GM12878 (cell line): ENCODE measurements at regions not wholly inside any gene's neighbourhood (a gene's known extent, or its start where the extent isn't known, plus 50 kb on each side); places are given as distances from the start of the nearest gene placed in this dataset.

Experiments
- ATAC-seq: fragments of 200-7000 bp; cut with Tn5 transposase; 3 replicates; pipeline ENCODE4 v1.9.1; 2020; ENCODE audit warnings: mild to moderate bottlenecking, moderate library complexity
- BruUV-seq: library from RNA; stranded (reverse); fragments of 400-500 nt; replicated peaks from 2 replicates; lab custom pipeline; 2021; lab: Mats Ljungman, UMichigan
- CTCF ChIA-PET: fragments of 300-600 bp; sonication (Branson Sonifier 250); formaldehyde crosslinking; extraction: SDS; loops from one replicate; lab custom pipeline; 2021; ENCODE audit warnings: inconsistent platforms; lab: Yijun Ruan, JAX
- POLR2A ChIA-PET: fragments of 350-600 bp; formaldehyde crosslinking; extraction: SDS; loops from one replicate; lab custom pipeline; 2021; ENCODE audit warnings: inconsistent platforms; lab: Charles Lee
- RAD21 ChIA-PET: fragments of 300-600 bp; sonication (Branson Sonifier 250); formaldehyde crosslinking; loops from one replicate; lab custom pipeline; 2023; ENCODE audit warnings: antibody characterized with exemption; ENCODE audit not compliant: unreplicated experiment; lab: Charles Lee
- SMC1A ChIA-PET: fragments of 300-600 bp; sonication (Branson Sonifier 250); formaldehyde crosslinking; loops from one replicate; lab custom pipeline; 2023; ENCODE audit not compliant: unreplicated experiment, uncharacterized antibody; lab: Charles Lee
- DNase-seq: peaks from one replicate; pipeline ENCODE4 v3.0.0-alpha.2; 2011; ENCODE audit warnings: low read depth, low spot score
- FAIRE-seq: peaks from 3 replicates; lab custom pipeline; 2011; peaks lifted over from hg19 to GRCh38; lab: Jason Lieb, UNC
- H2AFZ ChIP-seq: 2 replicates; pipeline ENCODE4 v1.6.0; 2011; ENCODE audit warnings: low read depth, low read length, control low read depth; ENCODE audit not compliant: control insufficient read depth
- H3K27ac ChIP-seq: 2 replicates; pipeline ENCODE4 v1.5.1; 2011; ENCODE audit warnings: control low read depth; ENCODE audit not compliant: control insufficient read depth, insufficient read depth
- H3K27me3 ChIP-seq, 2 experiments: replicated peaks in 1 of 2; 2 replicates each; pipeline versions ENCODE4 v1.6.0 to v1.6.1; 2011; ENCODE audit warnings: low read length in 1 of 2; ENCODE audit not compliant: control insufficient read depth in 2 of 2, insufficient read depth in 2 of 2
- H3K36me3 ChIP-seq, 2 experiments: 2 replicates each; pipeline ENCODE4 v1.5.1; 2011; ENCODE audit warnings: low read length in 1 of 2; ENCODE audit not compliant: control insufficient read depth in 2 of 2, insufficient read depth in 2 of 2
- H3K4me1 ChIP-seq: 2 replicates; pipeline ENCODE4 v1.6.1; 2011; ENCODE audit warnings: mild to moderate bottlenecking, low read length, moderate library complexity, mixed read lengths; ENCODE audit not compliant: control insufficient read depth, insufficient read depth
- H3K4me2 ChIP-seq: 2 replicates; pipeline ENCODE4 v1.6.0; 2011; ENCODE audit warnings: control low read depth; ENCODE audit not compliant: control insufficient read depth, insufficient read depth
- H3K4me3 ChIP-seq: fragments of 200-600 bp; sonication (generic); 2 replicates; pipeline ENCODE4 v1.5.1; 2016
- H3K79me2 ChIP-seq: 2 replicates; pipeline ENCODE4 v1.6.0; 2011; ENCODE audit warnings: low read length; ENCODE audit not compliant: control insufficient read depth, insufficient read depth
- H3K9ac ChIP-seq: 2 replicates; pipeline ENCODE4 v1.8.0; 2011; ENCODE audit warnings: low read length, control low read depth, mixed read lengths; ENCODE audit not compliant: control insufficient read depth, insufficient read depth
- H3K9me3 ChIP-seq: replicated peaks from 3 replicates; pipeline ENCODE4 v1.5.1; 2011; ENCODE audit warnings: mild to moderate bottlenecking, low read length; ENCODE audit not compliant: control insufficient read depth, insufficient read depth
- H4K20me1 ChIP-seq: 2 replicates; pipeline ENCODE4 v1.6.0; 2011; ENCODE audit not compliant: control insufficient read depth, insufficient read depth
- CUX1 ChIP-seq: IDR thresholded peaks from 2 replicates; pipeline ENCODE4 v1.6.1; 2012; ENCODE audit warnings: improper control_type of control experiment, low read depth, low read length; ENCODE audit not compliant: insufficient replicate concordance
- NR2C1 ChIP-seq: fragments of 450-650 bp; IDR thresholded peaks from 2 replicates; pipeline ENCODE4 v1.6.1; 2017; ENCODE audit warnings: antibody characterized with exemption, mild to moderate bottlenecking, moderate library complexity
- SMARCA5 ChIP-seq: fragments of 450-650 bp; IDR thresholded peaks from 2 replicates; pipeline ENCODE4 v1.6.1; 2017; ENCODE audit warnings: mild to moderate bottlenecking
- TAF1 ChIP-seq: IDR thresholded peaks from 2 replicates; pipeline ENCODE4 v1.6.1; 2011; ENCODE audit warnings: mild to moderate bottlenecking, low read depth, low read length, borderline replicate concordance
- ZNF384 ChIP-seq: IDR thresholded peaks from 2 replicates; pipeline ENCODE4 v1.6.1; 2012; ENCODE audit warnings: low read depth, mild to moderate bottlenecking, low read length, improper control_type of control experiment, borderline replicate concordance
- in situ Hi-C: fragments of 300-500 bp; cut with MboI; formaldehyde crosslinking; loops from 9 replicates; pipeline ENCODE4 v1.14.3; 2018; ENCODE audit warnings: mixed read lengths
- intact Hi-C: fragments of 100-400 bp; cut with micrococcal nuclease; formaldehyde crosslinking; loops from one replicate; pipeline ENCODE4 v1.14.2; 2022; ENCODE audit not compliant: unreplicated experiment
- TF ChIP-seq, protein P1 (sequence below): fragments of 450-650 bp; IDR thresholded peaks from 2 replicates; pipeline ENCODE4 v1.6.1; 2017; ENCODE audit warnings: mild to moderate bottlenecking, moderate library complexity
- TF ChIP-seq, protein P2 (sequence below): IDR thresholded peaks from 2 replicates; pipeline ENCODE4 v1.6.1; 2011; ENCODE audit warnings: low read depth, low read length, improper control_type of control experiment, borderline replicate concordance

DNA sequence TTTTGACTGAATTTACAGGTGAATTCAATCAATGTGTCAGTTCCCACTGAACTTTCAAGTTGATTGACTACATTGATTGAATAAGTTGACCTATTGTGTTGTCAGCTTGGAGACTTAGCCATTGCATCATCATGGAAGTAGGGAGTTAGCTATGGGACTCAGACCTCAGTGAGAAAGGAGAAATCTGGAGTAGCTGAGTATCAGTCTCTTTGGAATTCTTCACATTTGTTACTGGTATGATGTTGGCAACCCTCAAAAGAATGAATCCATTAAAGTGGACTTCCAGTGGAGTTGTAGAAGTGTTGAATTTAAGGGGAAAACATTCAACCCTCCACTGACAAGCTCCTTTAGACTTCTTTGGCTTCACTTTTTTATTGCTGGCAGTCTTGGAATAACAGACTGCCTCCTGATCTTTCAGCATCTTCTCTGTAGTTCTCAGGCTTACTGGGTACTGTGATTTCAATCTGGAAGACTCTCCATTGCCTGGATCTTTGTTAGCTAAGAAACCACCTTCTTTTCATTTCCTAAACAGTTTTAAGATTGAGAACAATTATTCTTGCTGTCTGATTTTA lies 160.3 kb upstream of the NRP1 start:
- intact Hi-C loops (no loop called here), in situ Hi-C loops (no loop called here)
- Histone ChIP-seq H3K4me3 (no peak overlapping the region), H3K9ac (no peak overlapping the region), H3K4me2 (no peak overlapping the region), H3K36me3 (no peaks in the 10 kb centered on the region), H4K20me1 (no peaks in the 10 kb centered on the region), H3K9me3 (no peaks in the 10 kb centered on the region; the same call in 2 of the 3 replicates), H3K27ac (no peak overlapping the region)
- SMC1A ChIA-PET, result interaction anchor here (0.7 to 2.1 kb wide), 6 partner anchors 9 to 167 kb away, joined by 3 to 15 read pairs (median 4); no protein-coding TSS in a partner anchor
- RAD21 ChIA-PET, result no interaction called here
- no peak for ATAC-seq
- DNase-seq, result no peak
- POLR2A ChIA-PET, result interaction anchor here (0.6 kb wide), 1 partner anchor 46 kb away, joined by 10 read pairs; no protein-coding TSS in a partner anchor
- no TSS peak for BruUV-seq
- no peak for FAIRE-seq
- TF ChIP-seq SMARCA5 (no peak), CUX1 (no peak), NR2C1 (no peak), TAF1 (no peak), ZNF384 (no peak)
- TF ChIP-seq, protein P1, sequence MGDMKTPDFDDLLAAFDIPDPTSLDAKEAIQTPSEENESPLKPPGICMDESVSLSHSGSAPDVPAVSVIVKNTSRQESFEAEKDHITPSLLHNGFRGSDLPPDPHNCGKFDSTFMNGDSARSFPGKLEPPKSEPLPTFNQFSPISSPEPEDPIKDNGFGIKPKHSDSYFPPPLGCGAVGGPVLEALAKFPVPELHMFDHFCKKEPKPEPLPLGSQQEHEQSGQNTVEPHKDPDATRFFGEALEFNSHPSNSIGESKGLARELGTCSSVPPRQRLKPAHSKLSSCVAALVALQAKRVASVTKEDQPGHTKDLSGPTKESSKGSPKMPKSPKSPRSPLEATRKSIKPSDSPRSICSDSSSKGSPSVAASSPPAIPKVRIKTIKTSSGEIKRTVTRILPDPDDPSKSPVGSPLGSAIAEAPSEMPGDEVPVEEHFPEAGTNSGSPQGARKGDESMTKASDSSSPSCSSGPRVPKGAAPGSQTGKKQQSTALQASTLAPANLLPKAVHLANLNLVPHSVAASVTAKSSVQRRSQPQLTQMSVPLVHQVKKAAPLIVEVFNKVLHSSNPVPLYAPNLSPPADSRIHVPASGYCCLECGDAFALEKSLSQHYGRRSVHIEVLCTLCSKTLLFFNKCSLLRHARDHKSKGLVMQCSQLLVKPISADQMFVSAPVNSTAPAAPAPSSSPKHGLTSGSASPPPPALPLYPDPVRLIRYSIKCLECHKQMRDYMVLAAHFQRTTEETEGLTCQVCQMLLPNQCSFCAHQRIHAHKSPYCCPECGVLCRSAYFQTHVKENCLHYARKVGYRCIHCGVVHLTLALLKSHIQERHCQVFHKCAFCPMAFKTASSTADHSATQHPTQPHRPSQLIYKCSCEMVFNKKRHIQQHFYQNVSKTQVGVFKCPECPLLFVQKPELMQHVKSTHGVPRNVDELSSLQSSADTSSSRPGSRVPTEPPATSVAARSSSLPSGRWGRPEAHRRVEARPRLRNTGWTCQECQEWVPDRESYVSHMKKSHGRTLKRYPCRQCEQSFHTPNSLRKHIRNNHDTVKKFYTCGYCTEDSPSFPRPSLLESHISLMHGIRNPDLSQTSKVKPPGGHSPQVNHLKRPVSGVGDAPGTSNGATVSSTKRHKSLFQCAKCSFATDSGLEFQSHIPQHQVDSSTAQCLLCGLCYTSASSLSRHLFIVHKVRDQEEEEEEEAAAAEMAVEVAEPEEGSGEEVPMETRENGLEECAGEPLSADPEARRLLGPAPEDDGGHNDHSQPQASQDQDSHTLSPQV, result no peak
- TF ChIP-seq, protein P2, sequence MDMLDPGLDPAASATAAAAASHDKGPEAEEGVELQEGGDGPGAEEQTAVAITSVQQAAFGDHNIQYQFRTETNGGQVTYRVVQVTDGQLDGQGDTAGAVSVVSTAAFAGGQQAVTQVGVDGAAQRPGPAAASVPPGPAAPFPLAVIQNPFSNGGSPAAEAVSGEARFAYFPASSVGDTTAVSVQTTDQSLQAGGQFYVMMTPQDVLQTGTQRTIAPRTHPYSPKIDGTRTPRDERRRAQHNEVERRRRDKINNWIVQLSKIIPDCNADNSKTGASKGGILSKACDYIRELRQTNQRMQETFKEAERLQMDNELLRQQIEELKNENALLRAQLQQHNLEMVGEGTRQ, result no peak
- TF ChIP-seq, all 136 proteins: peak for 0
- H3K79me2 ChIP-seq, result no peaks in the 10 kb centered on the region
- no peaks in the 10 kb centered on the region for H3K27me3 ChIP-seq
- H3K4me1 ChIP-seq, result no peaks in the 10 kb centered on the region
- no peak overlapping the region for H2AFZ ChIP-seq
- CTCF ChIA-PET, result no interaction called here
